ENCODE measurements at regions not wholly inside any gene's neighbourhood (a gene's known extent, or its start where the extent isn't known, plus 50 kb on each side); places are given as distances from the start of the nearest gene placed in this dataset.

DNA sequence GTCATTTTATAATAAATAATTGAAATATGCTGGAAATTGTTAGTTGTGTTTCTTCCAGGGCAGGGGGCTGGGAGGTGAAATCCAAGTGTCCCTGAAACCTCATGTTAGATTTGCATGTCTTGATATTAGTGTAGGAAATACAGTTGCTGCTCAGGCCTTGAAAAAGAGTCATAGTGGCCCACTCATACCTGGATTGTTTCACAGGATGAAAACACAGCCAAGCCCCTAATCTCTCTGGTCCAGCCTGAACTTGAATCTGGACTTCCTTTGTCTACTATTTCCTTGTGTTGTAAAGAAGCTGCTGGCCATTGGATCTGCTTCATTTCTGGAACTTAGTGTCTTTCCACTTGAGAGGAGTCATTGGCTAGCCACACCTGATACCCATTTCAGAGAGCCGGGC, 108.8 kb upstream of the JARID2 start:
- no peak for DNase-seq (ENCODE audit: low read depth)
- H3K4me3 ChIP-seq (ENCODE audit: control insufficient read depth, low read depth, low read length), result no peak overlapping the region
- TF ChIP-seq CTCF (IDR thresholded peaks at IDR 0.05; ENCODE audit: control insufficient read depth, insufficient read depth, low read depth, low read length, missing control alignments), result no peak

GRCh38 chr6:15143086-15143485, 102.8 kb upstream of the JARID2 start:
- no peak for TF ChIP-seq CTCF (IDR thresholded peaks at IDR 0.05; ENCODE audit: control insufficient read depth, insufficient read depth, low read depth, low read length, missing control alignments)
- H3K4me3 ChIP-seq (ENCODE audit: control insufficient read depth, low read depth, low read length), result no peak overlapping the region

DNA sequence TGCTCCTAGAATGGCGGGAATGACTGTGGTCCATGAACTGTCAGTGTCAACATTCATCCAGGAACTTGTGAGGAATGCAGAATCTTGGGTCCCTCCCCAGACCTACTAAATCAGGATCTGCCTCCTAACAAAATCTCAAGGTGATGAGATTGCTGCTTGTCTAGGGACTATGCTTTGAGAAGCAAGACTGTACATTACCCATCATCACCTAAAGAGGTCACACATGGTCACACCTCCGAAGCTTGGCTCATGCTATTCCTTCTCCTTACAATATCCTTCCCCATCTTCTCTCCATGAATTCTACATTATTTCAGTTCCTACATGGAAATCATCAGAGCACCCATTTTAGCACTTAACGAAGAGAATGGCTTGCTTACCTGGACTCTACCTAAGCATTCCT, 102.3 kb upstream of the JARID2 start:
- DNase-seq (ENCODE audit: low read depth), result no peak
- no peak for TF ChIP-seq CTCF (IDR thresholded peaks at IDR 0.05; ENCODE audit: control insufficient read depth, insufficient read depth, low read depth, low read length, missing control alignments)
- H3K4me3 ChIP-seq (ENCODE audit: control insufficient read depth, low read depth, low read length), result no peak overlapping the region

More at GRCh38 chr6:15143086-15143485, 102.8 kb upstream of the JARID2 start:
- no peak for DNase-seq (ENCODE audit: low read depth)

DNA sequence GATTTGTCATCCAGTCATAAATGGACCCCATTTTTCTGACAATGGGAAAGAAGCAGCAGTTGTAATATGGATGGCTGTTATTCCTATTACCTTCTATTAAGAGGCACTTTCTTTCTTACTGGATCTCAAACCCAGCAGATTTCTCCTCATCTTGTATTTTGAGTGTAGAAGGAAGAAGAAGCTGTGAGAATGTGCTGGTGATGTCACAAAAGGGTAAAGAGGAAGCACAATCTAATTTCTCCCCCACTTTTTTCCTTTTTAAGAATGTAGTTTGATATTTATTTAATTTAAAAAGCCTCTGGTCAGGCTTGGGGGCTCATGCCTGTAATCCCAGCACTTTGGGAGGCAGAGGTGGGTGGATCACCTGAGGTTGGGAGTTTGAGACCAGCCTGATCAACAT, 100.0 kb upstream of the JARID2 start:
- H3K4me3 ChIP-seq (ENCODE audit: control insufficient read depth, low read depth, low read length), result no peak overlapping the region
- no peak for DNase-seq (ENCODE audit: low read depth)
- no peak for TF ChIP-seq CTCF (IDR thresholded peaks at IDR 0.05; ENCODE audit: control insufficient read depth, insufficient read depth, low read depth, low read length, missing control alignments)

- TF ChIP-seq CTCF (IDR thresholded peaks at IDR 0.05; ENCODE audit: control insufficient read depth, insufficient read depth, low read depth, low read length, missing control alignments), result no peak
- DNase-seq (ENCODE audit: low read depth), result no peak
- no peak overlapping the region for H3K4me3 ChIP-seq (ENCODE audit: control insufficient read depth, low read depth, low read length)
Observed at GRCh38 chr6:15147827-15148226, 98.0 kb upstream of the JARID2 start.

GRCh38 chr6:15148356-15148946, 97.4 kb upstream of the JARID2 start:
- H3K4me3 ChIP-seq (ENCODE audit: control insufficient read depth, low read depth, low read length), result no peak overlapping the region
- DNase-seq (ENCODE audit: low read depth), result peak; percentile 43
- TF ChIP-seq CTCF (IDR thresholded peaks at IDR 0.05; ENCODE audit: control insufficient read depth, insufficient read depth, low read depth, low read length, missing control alignments), result peak; percentile 8

GRCh38 chr6:15150207-15150606, 95.7 kb upstream of the JARID2 start:
- TF ChIP-seq CTCF (IDR thresholded peaks at IDR 0.05; ENCODE audit: control insufficient read depth, insufficient read depth, low read depth, low read length, missing control alignments), result no peak
- DNase-seq (ENCODE audit: low read depth), result no peak
- no peak overlapping the region for H3K4me3 ChIP-seq (ENCODE audit: control insufficient read depth, low read depth, low read length)
